ENCODE measurements at regions not wholly inside any gene's neighbourhood (a gene's known extent, or its start where the extent isn't known, plus 50 kb on each side); places are given as distances from the start of the nearest gene placed in this dataset.

DNA sequence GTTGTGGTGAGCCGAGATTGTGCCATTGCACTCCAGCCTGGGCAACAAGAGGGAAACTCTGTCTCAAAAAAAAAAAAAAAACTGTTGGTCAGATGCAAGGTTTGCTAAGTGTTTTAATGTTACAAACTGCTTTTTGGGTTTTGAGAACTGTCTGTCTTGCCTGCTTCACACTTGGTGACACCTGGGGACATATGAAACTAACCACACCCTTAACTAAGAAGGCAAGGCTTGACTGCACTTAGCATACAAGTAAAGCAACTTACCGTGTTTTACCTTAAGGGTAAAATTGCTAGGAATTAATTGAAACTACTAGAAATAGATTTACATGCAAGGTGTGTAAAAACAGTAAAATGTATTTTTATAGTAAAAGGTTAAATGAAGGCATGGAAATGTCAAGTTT lies 180.4 kb downstream of the OR13H1 start:
- no peak for ATAC-seq
- WGBS, 2 donors, result 98 to 100% methylated on average over 2 of the region's 2 CpGs
- peaks cover 0 to 5% (median 0%) of the 10 kb centered on the region in 9 donors for H3K4me1 ChIP-seq
- peaks cover 0 to 44% (median 0%) of the 10 kb centered on the region in 7 donors for H3K27me3 ChIP-seq
- TF ChIP-seq, protein P1, sequence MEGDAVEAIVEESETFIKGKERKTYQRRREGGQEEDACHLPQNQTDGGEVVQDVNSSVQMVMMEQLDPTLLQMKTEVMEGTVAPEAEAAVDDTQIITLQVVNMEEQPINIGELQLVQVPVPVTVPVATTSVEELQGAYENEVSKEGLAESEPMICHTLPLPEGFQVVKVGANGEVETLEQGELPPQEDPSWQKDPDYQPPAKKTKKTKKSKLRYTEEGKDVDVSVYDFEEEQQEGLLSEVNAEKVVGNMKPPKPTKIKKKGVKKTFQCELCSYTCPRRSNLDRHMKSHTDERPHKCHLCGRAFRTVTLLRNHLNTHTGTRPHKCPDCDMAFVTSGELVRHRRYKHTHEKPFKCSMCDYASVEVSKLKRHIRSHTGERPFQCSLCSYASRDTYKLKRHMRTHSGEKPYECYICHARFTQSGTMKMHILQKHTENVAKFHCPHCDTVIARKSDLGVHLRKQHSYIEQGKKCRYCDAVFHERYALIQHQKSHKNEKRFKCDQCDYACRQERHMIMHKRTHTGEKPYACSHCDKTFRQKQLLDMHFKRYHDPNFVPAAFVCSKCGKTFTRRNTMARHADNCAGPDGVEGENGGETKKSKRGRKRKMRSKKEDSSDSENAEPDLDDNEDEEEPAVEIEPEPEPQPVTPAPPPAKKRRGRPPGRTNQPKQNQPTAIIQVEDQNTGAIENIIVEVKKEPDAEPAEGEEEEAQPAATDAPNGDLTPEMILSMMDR (IDR thresholded peaks at IDR 0.05), result no peak
- H3K27ac ChIP-seq, result no peak overlapping the region
- peaks cover 0 to 31% (median 0%) of the 10 kb centered on the region in 11 donors for H3K9me3 ChIP-seq
- H3K4me3 ChIP-seq, result no peak overlapping the region
- no peak for DNase-seq
- no peaks in the 10 kb centered on the region for H3K36me3 ChIP-seq
- intact Hi-C loops (cut with DNase I), result no loop called here

DNA sequence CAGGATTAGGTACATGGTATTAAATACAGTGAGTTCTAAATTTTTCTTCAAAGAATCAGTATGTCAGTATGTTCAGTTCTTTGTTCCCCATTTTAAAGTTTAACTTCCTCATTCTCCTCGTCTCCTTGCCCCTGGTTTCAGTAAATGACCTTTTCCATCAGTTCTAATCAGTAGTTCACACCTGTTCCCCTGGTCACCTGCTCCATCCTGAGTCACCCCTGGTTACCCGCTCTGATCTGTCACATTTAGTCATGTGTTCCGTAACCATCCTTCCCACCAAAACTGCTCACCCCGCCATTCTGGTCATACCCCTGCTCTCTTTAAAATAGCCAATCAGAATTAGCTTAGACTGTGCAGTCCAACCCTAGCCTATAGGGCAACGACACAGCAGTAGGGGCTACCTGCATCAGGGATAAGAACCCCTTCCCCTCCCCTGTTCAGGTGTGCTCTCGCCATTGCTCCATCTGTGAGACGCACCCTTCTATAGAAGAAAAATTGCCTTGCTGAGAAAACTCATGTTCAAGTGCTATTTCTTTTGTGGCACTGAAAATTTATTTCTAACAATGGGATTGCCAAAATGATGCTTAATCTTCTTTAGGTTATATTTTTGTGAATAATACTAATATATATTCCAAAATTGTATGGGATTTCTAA lies 181.3 kb downstream of the OR13H1 start:
- Histone ChIP-seq H3K4me3 (no peak overlapping the region), H3K9me3 (peaks cover 0 to 31% (median 0%) of the 10 kb centered on the region in 11 donors), H3K27me3 (peaks cover 0 to 36% (median 0%) of the 10 kb centered on the region in 7 donors), H3K4me1 (peaks cover 0 to 5% (median 0%) of the 10 kb centered on the region in 9 donors), H3K36me3 (no peaks in the 10 kb centered on the region), H3K27ac (no peak overlapping the region)
- WGBS, 2 donors, result 80 to 90% methylated on average over 7 of the region's 7 CpGs
- ATAC-seq (no peak), DNase-seq (no peak)
- TF ChIP-seq, protein P1 (IDR thresholded peaks at IDR 0.05), result no peak
- intact Hi-C loops (cut with DNase I), result no loop called here

DNA sequence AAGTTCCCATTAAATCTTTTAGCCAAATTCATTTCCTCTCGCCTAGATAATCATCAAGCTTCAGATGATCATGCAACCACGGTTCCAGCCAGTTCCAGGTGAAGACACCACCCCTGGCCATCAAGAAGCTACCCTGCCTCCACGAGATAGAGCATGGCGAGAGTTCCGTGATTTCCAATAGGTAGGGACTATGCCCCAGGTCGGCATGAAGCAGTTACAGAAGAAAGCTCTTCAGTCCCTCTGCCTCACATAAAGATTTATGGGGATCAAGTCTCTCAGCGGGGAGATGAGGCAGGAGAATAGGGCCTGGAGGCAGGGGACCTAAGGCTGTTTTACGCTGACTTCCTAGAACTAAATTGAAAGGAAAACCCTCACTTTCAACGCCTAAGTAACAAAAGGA lies 183.9 kb downstream of the OR13H1 start:
- TF ChIP-seq, protein P1 (IDR thresholded peaks at IDR 0.05), result no peak

DNA sequence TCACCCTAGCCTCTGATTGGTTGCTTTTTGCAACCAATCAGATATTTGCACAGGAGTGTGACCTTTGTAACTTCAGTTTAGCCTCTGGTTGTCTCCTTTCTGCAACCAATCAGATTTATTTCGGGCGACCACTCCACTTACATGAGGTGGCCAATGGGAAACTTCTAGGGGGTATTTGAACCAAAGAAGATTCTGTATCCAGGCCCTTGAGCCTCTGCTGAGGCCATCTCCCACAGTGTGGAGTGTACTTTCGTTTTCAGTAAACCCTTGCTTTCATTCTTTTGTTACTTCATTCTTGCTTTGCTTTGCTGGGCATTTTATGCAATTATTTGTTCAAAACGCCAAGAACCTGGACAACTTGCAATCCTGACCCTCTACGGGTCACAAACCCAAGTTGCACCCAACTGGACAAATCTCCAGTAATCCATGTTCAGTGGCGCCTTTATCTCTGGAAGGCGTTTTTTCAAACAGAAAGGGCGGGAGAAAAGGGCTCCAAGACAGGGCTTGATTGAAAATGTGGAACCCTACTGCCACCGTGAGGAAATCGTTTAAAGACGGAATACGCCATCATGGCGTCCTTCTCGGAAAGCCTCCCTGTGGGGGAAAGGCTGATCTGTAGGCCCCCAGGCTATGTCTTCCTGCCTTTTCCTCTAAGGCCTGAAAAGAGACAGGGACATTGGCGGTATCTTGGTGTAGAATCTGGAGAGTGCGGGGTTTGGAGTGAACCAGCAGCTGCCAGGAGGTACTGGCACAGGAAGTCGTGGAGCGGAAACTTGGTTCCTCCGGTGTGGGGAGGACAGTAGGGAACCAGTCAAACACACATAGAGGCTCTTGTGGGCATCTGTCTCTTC lies 184.6 kb downstream of the OR13H1 start:
- ATAC-seq (peak in 3 of 8 donors; percentile 82 to 94 (median 89)), DNase-seq (no peak)
- peak overlapping the region in 4 of 10 donors; percentile 25 to 59 (median 38) for H3K4me3 ChIP-seq
- peaks cover 0 to 25% (median 0%) of the 10 kb centered on the region in 11 donors for H3K9me3 ChIP-seq
- intact Hi-C loops (cut with DNase I), result loop anchor here in 1 of 10 donors (2.0 kb wide), 1 partner anchor 18 kb away; no protein-coding TSS in a partner anchor
- H3K27me3 ChIP-seq, result peaks cover 0 to 2% (median 0%) of the 10 kb centered on the region in 7 donors
- H3K36me3 ChIP-seq, result no peaks in the 10 kb centered on the region
- H3K27ac ChIP-seq, result peak overlapping the region in 3 of 10 donors; percentile 80 to 96 (median 84)
- 92 to 97% methylated on average over 19 of the region's 19 CpGs for WGBS, 2 donors
- TF ChIP-seq, protein P1 (IDR thresholded peaks at IDR 0.05), result peak in 2 of 9 donors; percentile 49 to 50
- H3K4me1 ChIP-seq, result peaks cover 0 to 5% (median 0%) of the 10 kb centered on the region in 9 donors

More for the DNA sequence above, 183.9 kb downstream of the OR13H1 start:
- DNase-seq (no peak), ATAC-seq (no peak)
- peaks cover 0 to 25% (median 0%) of the 10 kb centered on the region in 11 donors for H3K9me3 ChIP-seq
- peaks cover 0 to 9% (median 0%) of the 10 kb centered on the region in 7 donors for H3K27me3 ChIP-seq
- intact Hi-C loops (cut with DNase I), result loop anchor here in 1 of 10 donors (2.0 kb wide), 1 partner anchor 17 kb away; no protein-coding TSS in a partner anchor
- H3K36me3 ChIP-seq, result no peaks in the 10 kb centered on the region
- H3K4me3 ChIP-seq, result peak overlapping the region in 2 of 10 donors; percentile 43 to 59
- peaks cover 0 to 5% (median 0%) of the 10 kb centered on the region in 9 donors for H3K4me1 ChIP-seq
- WGBS, 2 donors, result 83 to 92% methylated on average over 9 of the region's 9 CpGs
- H3K27ac ChIP-seq, result peak overlapping the region in 2 of 10 donors; percentile 84 to 96
